WTC11 (cell line): ENCODE measurements at regions not wholly inside any gene's neighbourhood (a gene's known extent, or its start where the extent isn't known, plus 50 kb on each side); places are given as distances from the start of the nearest gene placed in this dataset.

Source experiments
- ATAC-seq: fragments of 200-7000 bp; cut with Tn5 transposase; 2 replicates; pipeline ENCODE4 v1.10.0; 2021; ENCODE audit warnings: mild to moderate bottlenecking, moderate library complexity
- CTCF ChIA-PET: fragments of 300-600 bp; sonication (Branson Sonifier 250); formaldehyde crosslinking; loops from one replicate; lab custom pipeline; 2021; ENCODE audit warnings: antibody characterized with exemption; lab: Charles Lee
- POLR2A ChIA-PET: fragments of 350-600 bp; sonication (Branson Sonifier 250); formaldehyde crosslinking; loops from one replicate; lab custom pipeline; 2021; ENCODE audit warnings: antibody characterized with exemption; lab: Charles Lee
- DNase-seq: peaks from one replicate; pipeline ENCODE4 v3.0.0; 2021; ENCODE audit warnings: low spot score
- H3K27ac Mint-ChIP-seq: 2 replicates; pipeline ENCODE4 v1.8.0; 2021; ENCODE audit warnings: mixed read lengths
- H3K27me3 Mint-ChIP-seq: 2 replicates; pipeline ENCODE4 v1.8.0; 2021; ENCODE audit warnings: low read depth, mild to moderate bottlenecking, moderate library complexity, mixed read lengths
- H3K36me3 Mint-ChIP-seq: 2 replicates; pipeline ENCODE4 v1.8.0; 2021; ENCODE audit warnings: mixed read lengths
- H3K4me1 Mint-ChIP-seq: 2 replicates; pipeline ENCODE4 v1.8.0; 2022; ENCODE audit warnings: mixed read lengths
- H3K4me3 Mint-ChIP-seq: 2 replicates; pipeline ENCODE4 v1.8.0; 2021; ENCODE audit warnings: mild to moderate bottlenecking, moderate library complexity, mixed read lengths
- H3K9me3 Mint-ChIP-seq: 2 replicates; pipeline ENCODE4 v1.8.0; 2021; ENCODE audit warnings: mixed read lengths
- FOXK1 ChIP-seq: sonication (generic); formaldehyde crosslinking; IDR thresholded peaks from 2 replicates; pipeline ENCODE4 v1.8.0; 2022; ENCODE audit warnings: mild to moderate bottlenecking, moderate library complexity, missing genetic modification reagents
- FOXP1 ChIP-seq: sonication (generic); formaldehyde crosslinking; IDR thresholded peaks from 2 replicates; pipeline ENCODE4 v1.8.0; 2022; ENCODE audit warnings: missing genetic modification reagents, mild to moderate bottlenecking, moderate library complexity, borderline replicate concordance
- GABPB1 ChIP-seq: sonication (generic); formaldehyde crosslinking; IDR thresholded peaks from 2 replicates; pipeline ENCODE4 v1.8.1; 2023; ENCODE audit warnings: mild to moderate bottlenecking, missing genetic modification reagents
- JUN ChIP-seq: sonication (generic); formaldehyde crosslinking; IDR thresholded peaks from 2 replicates; pipeline ENCODE4 v1.8.0; 2023; ENCODE audit warnings: mild to moderate bottlenecking, missing genetic modification reagents
- MXD4 ChIP-seq: fragments of 250-450 bp; sonication (Bioruptor Pico); IDR thresholded peaks from 2 replicates; pipeline ENCODE4 v1.8.0; 2021; ENCODE audit warnings: mild to moderate bottlenecking, moderate library complexity, borderline replicate concordance
- NFATC4 ChIP-seq: fragments of 250-450 bp; sonication (Bioruptor Pico); IDR thresholded peaks from 2 replicates; pipeline ENCODE4 v1.9.0; 2021; ENCODE audit warnings: mild to moderate bottlenecking
- NFE2L1 ChIP-seq: sonication (generic); formaldehyde crosslinking; IDR thresholded peaks from 2 replicates; pipeline ENCODE4 v1.8.1; 2023; ENCODE audit warnings: missing genetic modification reagents
- PRRX2 ChIP-seq: fragments of 250-450 bp; sonication (Bioruptor Pico); IDR thresholded peaks from 2 replicates; pipeline ENCODE4 v1.8.0; 2021; ENCODE audit warnings: mild to moderate bottlenecking
- RELA ChIP-seq: sonication (generic); formaldehyde crosslinking; IDR thresholded peaks from 2 replicates; pipeline ENCODE4 v1.8.1; 2022; ENCODE audit warnings: missing genetic modification reagents, mild to moderate bottlenecking, borderline replicate concordance
- SMAD3 ChIP-seq: sonication (generic); formaldehyde crosslinking; IDR thresholded peaks from 2 replicates; pipeline ENCODE4 v1.8.0; 2022; ENCODE audit warnings: missing genetic modification reagents, mild to moderate bottlenecking, borderline replicate concordance
- SOX15 ChIP-seq: fragments of 250-450 bp; sonication (Bioruptor Pico); IDR thresholded peaks from 2 replicates; pipeline ENCODE4 v1.9.0; 2021; ENCODE audit warnings: mild to moderate bottlenecking
- SP1 ChIP-seq: sonication (generic); formaldehyde crosslinking; conservative IDR thresholded peaks from 2 replicates; pipeline ENCODE4 v1.8.1; 2022; ENCODE audit warnings: missing genetic modification reagents
- ZNF138 ChIP-seq: sonication (generic); formaldehyde crosslinking; conservative IDR thresholded peaks from 2 replicates; pipeline ENCODE4 v1.8.1; 2022; ENCODE audit warnings: mild to moderate bottlenecking, moderate library complexity, missing genetic modification reagents
- ZNF219 ChIP-seq: sonication (generic); formaldehyde crosslinking; IDR thresholded peaks from 2 replicates; pipeline ENCODE4 v1.8.0; 2023; ENCODE audit warnings: missing genetic modification reagents, mild to moderate bottlenecking, borderline replicate concordance
- ZNF263 ChIP-seq: sonication (generic); formaldehyde crosslinking; IDR thresholded peaks from 2 replicates; pipeline ENCODE4 v1.8.1; 2022; ENCODE audit warnings: low read depth, mild to moderate bottlenecking, moderate library complexity, missing genetic modification reagents
- ZNF396 ChIP-seq: fragments of 250-450 bp; sonication (Bioruptor Pico); IDR thresholded peaks from 2 replicates; pipeline ENCODE4 v1.8.0; 2021; ENCODE audit warnings: mild to moderate bottlenecking, moderate library complexity, borderline replicate concordance
- ZNF416 ChIP-seq: fragments of 250-450 bp; sonication (Bioruptor Pico); IDR thresholded peaks from 2 replicates; pipeline ENCODE4 v1.9.0; 2021; ENCODE audit warnings: mild to moderate bottlenecking, inconsistent platforms
- TF ChIP-seq, protein P1 (sequence below): sonication (generic); formaldehyde crosslinking; IDR thresholded peaks from 2 replicates; pipeline ENCODE4 v1.8.0; 2023; ENCODE audit warnings: missing genetic modification reagents, mild to moderate bottlenecking, borderline replicate concordance
- TF ChIP-seq, protein P2 (sequence below): sonication (generic); formaldehyde crosslinking; IDR thresholded peaks from 2 replicates; pipeline ENCODE4 v1.8.1; 2022; ENCODE audit warnings: missing genetic modification reagents, borderline replicate concordance
- TF ChIP-seq, protein P3 (sequence below): fragments of 250-450 bp; sonication (Bioruptor Pico); IDR thresholded peaks from 2 replicates; pipeline ENCODE4 v1.9.0; 2021; ENCODE audit warnings: mild to moderate bottlenecking, borderline replicate concordance
- TF ChIP-seq, protein P4 (sequence below): fragments of 250-450 bp; sonication (Bioruptor Pico); IDR thresholded peaks from 2 replicates; pipeline ENCODE4 v1.9.0; 2021; ENCODE audit warnings: mild to moderate bottlenecking

DNA sequence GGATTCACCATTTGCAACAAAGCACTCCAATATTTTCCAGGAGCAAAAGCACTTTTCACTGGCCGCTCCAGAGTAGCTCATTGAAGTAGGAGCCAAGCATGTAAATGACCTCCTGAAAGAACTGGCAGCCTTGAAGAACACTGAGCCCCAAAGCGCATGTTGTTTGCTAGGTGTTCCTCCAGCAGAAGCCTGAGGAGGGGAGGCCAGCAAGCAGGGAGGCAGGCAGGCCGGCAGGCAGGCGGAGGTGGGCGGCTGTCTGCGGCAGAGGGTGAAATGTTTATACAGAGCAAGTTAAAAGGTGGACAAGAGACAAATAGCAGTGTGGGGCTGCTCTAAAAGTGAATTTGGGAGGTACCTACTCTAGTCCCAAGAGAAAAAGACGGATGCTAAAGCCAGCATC lies 439.4 kb downstream of the CCDC91 start:
- TF ChIP-seq NFE2L1 (CRISPR knock-in tag) (no peak), ZNF396 (CRISPR knock-in tag) (no peak), JUN (CRISPR knock-in tag) (no peak), MXD4 (CRISPR knock-in tag) (no peak), ZNF416 (CRISPR knock-in tag) (no peak), FOXK1 (CRISPR knock-in tag) (no peak), ZNF138 (CRISPR knock-in tag) (no peak), SP1 (CRISPR knock-in tag) (no peak), ZNF219 (CRISPR knock-in tag) (no peak), SOX15 (CRISPR knock-in tag) (no peak), GABPB1 (no peak)
- TF ChIP-seq, protein P1, sequence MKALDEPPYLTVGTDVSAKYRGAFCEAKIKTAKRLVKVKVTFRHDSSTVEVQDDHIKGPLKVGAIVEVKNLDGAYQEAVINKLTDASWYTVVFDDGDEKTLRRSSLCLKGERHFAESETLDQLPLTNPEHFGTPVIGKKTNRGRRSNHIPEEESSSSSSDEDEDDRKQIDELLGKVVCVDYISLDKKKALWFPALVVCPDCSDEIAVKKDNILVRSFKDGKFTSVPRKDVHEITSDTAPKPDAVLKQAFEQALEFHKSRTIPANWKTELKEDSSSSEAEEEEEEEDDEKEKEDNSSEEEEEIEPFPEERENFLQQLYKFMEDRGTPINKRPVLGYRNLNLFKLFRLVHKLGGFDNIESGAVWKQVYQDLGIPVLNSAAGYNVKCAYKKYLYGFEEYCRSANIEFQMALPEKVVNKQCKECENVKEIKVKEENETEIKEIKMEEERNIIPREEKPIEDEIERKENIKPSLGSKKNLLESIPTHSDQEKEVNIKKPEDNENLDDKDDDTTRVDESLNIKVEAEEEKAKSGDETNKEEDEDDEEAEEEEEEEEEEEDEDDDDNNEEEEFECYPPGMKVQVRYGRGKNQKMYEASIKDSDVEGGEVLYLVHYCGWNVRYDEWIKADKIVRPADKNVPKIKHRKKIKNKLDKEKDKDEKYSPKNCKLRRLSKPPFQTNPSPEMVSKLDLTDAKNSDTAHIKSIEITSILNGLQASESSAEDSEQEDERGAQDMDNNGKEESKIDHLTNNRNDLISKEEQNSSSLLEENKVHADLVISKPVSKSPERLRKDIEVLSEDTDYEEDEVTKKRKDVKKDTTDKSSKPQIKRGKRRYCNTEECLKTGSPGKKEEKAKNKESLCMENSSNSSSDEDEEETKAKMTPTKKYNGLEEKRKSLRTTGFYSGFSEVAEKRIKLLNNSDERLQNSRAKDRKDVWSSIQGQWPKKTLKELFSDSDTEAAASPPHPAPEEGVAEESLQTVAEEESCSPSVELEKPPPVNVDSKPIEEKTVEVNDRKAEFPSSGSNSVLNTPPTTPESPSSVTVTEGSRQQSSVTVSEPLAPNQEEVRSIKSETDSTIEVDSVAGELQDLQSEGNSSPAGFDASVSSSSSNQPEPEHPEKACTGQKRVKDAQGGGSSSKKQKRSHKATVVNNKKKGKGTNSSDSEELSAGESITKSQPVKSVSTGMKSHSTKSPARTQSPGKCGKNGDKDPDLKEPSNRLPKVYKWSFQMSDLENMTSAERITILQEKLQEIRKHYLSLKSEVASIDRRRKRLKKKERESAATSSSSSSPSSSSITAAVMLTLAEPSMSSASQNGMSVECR (CRISPR knock-in tag) = no peak
- TF ChIP-seq, protein P2, sequence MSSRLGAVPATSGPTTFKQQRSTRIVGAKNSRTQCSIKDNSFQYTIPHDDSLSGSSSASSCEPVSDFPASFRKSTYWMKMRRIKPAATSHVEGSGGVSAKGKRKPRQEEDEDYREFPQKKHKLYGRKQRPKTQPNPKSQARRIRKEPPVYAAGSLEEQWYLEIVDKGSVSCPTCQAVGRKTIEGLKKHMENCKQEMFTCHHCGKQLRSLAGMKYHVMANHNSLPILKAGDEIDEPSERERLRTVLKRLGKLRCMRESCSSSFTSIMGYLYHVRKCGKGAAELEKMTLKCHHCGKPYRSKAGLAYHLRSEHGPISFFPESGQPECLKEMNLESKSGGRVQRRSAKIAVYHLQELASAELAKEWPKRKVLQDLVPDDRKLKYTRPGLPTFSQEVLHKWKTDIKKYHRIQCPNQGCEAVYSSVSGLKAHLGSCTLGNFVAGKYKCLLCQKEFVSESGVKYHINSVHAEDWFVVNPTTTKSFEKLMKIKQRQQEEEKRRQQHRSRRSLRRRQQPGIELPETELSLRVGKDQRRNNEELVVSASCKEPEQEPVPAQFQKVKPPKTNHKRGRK = no peak
- TF ChIP-seq, protein P3, sequence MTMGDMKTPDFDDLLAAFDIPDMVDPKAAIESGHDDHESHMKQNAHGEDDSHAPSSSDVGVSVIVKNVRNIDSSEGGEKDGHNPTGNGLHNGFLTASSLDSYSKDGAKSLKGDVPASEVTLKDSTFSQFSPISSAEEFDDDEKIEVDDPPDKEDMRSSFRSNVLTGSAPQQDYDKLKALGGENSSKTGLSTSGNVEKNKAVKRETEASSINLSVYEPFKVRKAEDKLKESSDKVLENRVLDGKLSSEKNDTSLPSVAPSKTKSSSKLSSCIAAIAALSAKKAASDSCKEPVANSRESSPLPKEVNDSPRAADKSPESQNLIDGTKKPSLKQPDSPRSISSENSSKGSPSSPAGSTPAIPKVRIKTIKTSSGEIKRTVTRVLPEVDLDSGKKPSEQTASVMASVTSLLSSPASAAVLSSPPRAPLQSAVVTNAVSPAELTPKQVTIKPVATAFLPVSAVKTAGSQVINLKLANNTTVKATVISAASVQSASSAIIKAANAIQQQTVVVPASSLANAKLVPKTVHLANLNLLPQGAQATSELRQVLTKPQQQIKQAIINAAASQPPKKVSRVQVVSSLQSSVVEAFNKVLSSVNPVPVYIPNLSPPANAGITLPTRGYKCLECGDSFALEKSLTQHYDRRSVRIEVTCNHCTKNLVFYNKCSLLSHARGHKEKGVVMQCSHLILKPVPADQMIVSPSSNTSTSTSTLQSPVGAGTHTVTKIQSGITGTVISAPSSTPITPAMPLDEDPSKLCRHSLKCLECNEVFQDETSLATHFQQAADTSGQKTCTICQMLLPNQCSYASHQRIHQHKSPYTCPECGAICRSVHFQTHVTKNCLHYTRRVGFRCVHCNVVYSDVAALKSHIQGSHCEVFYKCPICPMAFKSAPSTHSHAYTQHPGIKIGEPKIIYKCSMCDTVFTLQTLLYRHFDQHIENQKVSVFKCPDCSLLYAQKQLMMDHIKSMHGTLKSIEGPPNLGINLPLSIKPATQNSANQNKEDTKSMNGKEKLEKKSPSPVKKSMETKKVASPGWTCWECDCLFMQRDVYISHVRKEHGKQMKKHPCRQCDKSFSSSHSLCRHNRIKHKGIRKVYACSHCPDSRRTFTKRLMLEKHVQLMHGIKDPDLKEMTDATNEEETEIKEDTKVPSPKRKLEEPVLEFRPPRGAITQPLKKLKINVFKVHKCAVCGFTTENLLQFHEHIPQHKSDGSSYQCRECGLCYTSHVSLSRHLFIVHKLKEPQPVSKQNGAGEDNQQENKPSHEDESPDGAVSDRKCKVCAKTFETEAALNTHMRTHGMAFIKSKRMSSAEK (CRISPR knock-in tag) = no peak
- H3K36me3 Mint-ChIP-seq = no peaks in the 10 kb centered on the region
- H3K9me3 Mint-ChIP-seq = no peaks in the 10 kb centered on the region
- no peak overlapping the region for H3K27ac Mint-ChIP-seq
- ChIA-PET CTCF (interaction anchor here (1.6 kb wide), 1 partner anchor 243 kb away, joined by 3 read pairs; no protein-coding TSS in a partner anchor), POLR2A (no interaction called here)
- H3K4me3 Mint-ChIP-seq = no peak overlapping the region
- no peaks in the 10 kb centered on the region for H3K4me1 Mint-ChIP-seq
- DNase-seq = no peak
- no peak for ATAC-seq
- no peaks in the 10 kb centered on the region for H3K27me3 Mint-ChIP-seq

DNA sequence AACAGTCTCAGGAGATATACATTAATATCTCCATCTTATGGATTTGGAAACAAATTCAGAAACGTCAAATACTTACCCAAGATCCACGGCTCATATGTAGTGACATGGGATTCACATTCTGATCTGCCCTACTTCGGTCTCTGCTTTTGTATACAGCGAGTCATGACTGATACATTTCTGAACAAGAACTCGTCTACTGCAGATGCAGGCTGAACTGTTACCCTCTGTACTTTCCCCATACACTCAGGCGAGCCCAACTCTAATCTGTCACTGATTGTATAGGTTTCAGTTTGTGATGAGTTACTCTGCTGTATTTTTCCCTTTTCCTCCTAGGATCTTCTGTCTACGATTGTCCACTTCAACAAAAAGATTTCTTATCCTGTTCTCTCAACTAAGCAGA lies 441.6 kb downstream of the CCDC91 start:
- ATAC-seq (no peak), DNase-seq (no peak)
- POLR2A ChIA-PET = no interaction called here
- Mint-ChIP-seq H3K9me3 (no peaks in the 10 kb centered on the region), H3K4me3 (no peak overlapping the region), H3K36me3 (no peaks in the 10 kb centered on the region), H3K27me3 (no peaks in the 10 kb centered on the region), H3K4me1 (no peaks in the 10 kb centered on the region), H3K27ac (no peak overlapping the region)
- TF ChIP-seq PRRX2 (CRISPR knock-in tag) (no peak), SMAD3 (no peak), NFATC4 (no peak), ZNF263 (CRISPR knock-in tag) (no peak), RELA (CRISPR knock-in tag) (no peak), FOXP1 (no peak), SP1 (CRISPR knock-in tag) (no peak)
- TF ChIP-seq, protein P4, sequence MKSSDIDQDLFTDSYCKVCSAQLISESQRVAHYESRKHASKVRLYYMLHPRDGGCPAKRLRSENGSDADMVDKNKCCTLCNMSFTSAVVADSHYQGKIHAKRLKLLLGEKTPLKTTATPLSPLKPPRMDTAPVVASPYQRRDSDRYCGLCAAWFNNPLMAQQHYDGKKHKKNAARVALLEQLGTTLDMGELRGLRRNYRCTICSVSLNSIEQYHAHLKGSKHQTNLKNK (CRISPR knock-in tag) = no peak
- CTCF ChIA-PET = no interaction called here
